OCI-M2 (cell line): ENCODE measurements at regions not wholly inside any gene's neighbourhood (a gene's known extent, or its start where the extent isn't known, plus 50 kb on each side); places are given as distances from the start of the nearest gene placed in this dataset.
"Not testable (repeated sequence)": the region's sequence is repeated elsewhere in the genome, so short reads cannot be mapped to it uniquely, and the experiment has no call there.

ENCODE experiments used
- DNase-seq: peaks from one replicate; lab custom pipeline; 2025; ENCODE audit not compliant: unreplicated experiment; lab: John Stamatoyannopoulos, UW

GRCh38 chr6:98416027-98416426 is 418.3 kb upstream of the POU3F2 start:
- DNase-seq, result no peak

GRCh38 chr6:98416497-98417158 is 417.7 kb upstream of the POU3F2 start:
- DNase-seq, result not testable (repeated sequence)

- DNase-seq, result no peak
Observed at GRCh38 chr6:98433325-98434056, 400.9 kb upstream of the POU3F2 start.

GRCh38 chr6:98443633-98444032 is 390.7 kb upstream of the POU3F2 start:
- no peak for DNase-seq

- no peak for DNase-seq
Observed at GRCh38 chr6:98452685-98453084, 381.7 kb upstream of the POU3F2 start.

- no peak for DNase-seq
Observed at GRCh38 chr6:98454809-98455322, 379.5 kb upstream of the POU3F2 start.

- DNase-seq, result no peak
Observed at GRCh38 chr6:98458708-98459107, 375.7 kb upstream of the POU3F2 start.

- DNase-seq, result no peak
Observed at GRCh38 chr6:98463038-98464000, 371.1 kb upstream of the POU3F2 start.

- no peak for DNase-seq
Observed at GRCh38 chr6:98467091-98467490, 367.3 kb upstream of the POU3F2 start.

- no peak for DNase-seq
Observed at GRCh38 chr6:98467902-98468301, 366.5 kb upstream of the POU3F2 start.

GRCh38 chr6:98469141-98469540 is 365.2 kb upstream of the POU3F2 start:
- no peak for DNase-seq

GRCh38 chr6:98470821-98471220 is 363.6 kb upstream of the POU3F2 start:
- DNase-seq, result no peak

- no peak for DNase-seq
Observed at GRCh38 chr6:98471444-98471843, 362.9 kb upstream of the POU3F2 start.

GRCh38 chr6:98477231-98477630 is 357.1 kb upstream of the POU3F2 start:
- DNase-seq, result no peak

- no peak for DNase-seq
Observed at GRCh38 chr6:98484696-98485095, 349.7 kb upstream of the POU3F2 start.

GRCh38 chr6:98485593-98485992 is 348.8 kb upstream of the POU3F2 start:
- no peak for DNase-seq

- DNase-seq, result no peak
Observed at GRCh38 chr6:98486057-98486456, 348.3 kb upstream of the POU3F2 start.

GRCh38 chr6:98487612-98488011 is 346.8 kb upstream of the POU3F2 start:
- DNase-seq, result no peak

- no peak for DNase-seq
Observed at GRCh38 chr6:98498144-98498775, 336.1 kb upstream of the POU3F2 start.

- DNase-seq, result no peak
Observed at GRCh38 chr6:98498866-98499265, 335.5 kb upstream of the POU3F2 start.
